ENCODE measurements at regions not wholly inside any gene's neighbourhood (a gene's known extent, or its start where the extent isn't known, plus 50 kb on each side); places are given as distances from the start of the nearest gene placed in this dataset.

DNA sequence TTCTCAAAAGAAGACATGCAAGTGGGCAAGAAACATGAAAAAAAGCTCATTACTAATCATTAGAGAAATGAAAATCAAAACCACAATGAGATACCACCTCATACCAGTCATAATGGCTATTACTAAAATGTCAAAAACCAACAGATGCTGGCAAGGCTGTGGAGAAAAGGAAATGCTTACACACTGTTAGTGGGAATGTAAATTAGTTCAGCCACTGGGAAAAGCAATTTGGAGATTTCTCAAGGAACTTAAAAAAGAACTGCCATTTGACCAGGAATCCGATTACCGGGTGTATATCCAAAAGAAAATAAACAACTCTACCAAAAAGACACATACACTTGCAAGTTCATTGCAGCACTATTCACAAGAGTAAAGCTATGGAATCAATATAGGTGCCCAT lies 595.4 kb upstream of the RIOK2 start:
- TF ChIP-seq, protein P1, sequence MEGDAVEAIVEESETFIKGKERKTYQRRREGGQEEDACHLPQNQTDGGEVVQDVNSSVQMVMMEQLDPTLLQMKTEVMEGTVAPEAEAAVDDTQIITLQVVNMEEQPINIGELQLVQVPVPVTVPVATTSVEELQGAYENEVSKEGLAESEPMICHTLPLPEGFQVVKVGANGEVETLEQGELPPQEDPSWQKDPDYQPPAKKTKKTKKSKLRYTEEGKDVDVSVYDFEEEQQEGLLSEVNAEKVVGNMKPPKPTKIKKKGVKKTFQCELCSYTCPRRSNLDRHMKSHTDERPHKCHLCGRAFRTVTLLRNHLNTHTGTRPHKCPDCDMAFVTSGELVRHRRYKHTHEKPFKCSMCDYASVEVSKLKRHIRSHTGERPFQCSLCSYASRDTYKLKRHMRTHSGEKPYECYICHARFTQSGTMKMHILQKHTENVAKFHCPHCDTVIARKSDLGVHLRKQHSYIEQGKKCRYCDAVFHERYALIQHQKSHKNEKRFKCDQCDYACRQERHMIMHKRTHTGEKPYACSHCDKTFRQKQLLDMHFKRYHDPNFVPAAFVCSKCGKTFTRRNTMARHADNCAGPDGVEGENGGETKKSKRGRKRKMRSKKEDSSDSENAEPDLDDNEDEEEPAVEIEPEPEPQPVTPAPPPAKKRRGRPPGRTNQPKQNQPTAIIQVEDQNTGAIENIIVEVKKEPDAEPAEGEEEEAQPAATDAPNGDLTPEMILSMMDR (IDR thresholded peaks at IDR 0.05; ENCODE audit: unreplicated experiment) = no peak
- no peak for DNase-seq (ENCODE audit: unreplicated experiment)
- no peaks in the 10 kb centered on the region for H3K36me3 Mint-ChIP-seq (ENCODE audit: insufficient read depth, unreplicated experiment)
- H3K9me3 Mint-ChIP-seq (ENCODE audit: unreplicated experiment) = peaks cover 15% of the 10 kb centered on the region
- intact Hi-C loops (cut with micrococcal nuclease) = no loop called here
- no TSS peak for BruUV-seq (replicated peaks)
- no peak overlapping the region for H3K4me3 Mint-ChIP-seq (ENCODE audit: unreplicated experiment)
- H3K27ac Mint-ChIP-seq (ENCODE audit: low read depth, unreplicated experiment) = no peak overlapping the region
- H3K4me1 Mint-ChIP-seq (ENCODE audit: insufficient read depth, unreplicated experiment) = no peaks in the 10 kb centered on the region
- no peaks in the 10 kb centered on the region for H3K27me3 Mint-ChIP-seq (ENCODE audit: insufficient read depth, unreplicated experiment)
- ChIA-PET POLR2A (no interaction called here), CTCF (interaction anchor here (1.0 kb wide), 1 partner anchor 11 kb away, joined by 3 read pairs; no protein-coding TSS in a partner anchor)

DNA sequence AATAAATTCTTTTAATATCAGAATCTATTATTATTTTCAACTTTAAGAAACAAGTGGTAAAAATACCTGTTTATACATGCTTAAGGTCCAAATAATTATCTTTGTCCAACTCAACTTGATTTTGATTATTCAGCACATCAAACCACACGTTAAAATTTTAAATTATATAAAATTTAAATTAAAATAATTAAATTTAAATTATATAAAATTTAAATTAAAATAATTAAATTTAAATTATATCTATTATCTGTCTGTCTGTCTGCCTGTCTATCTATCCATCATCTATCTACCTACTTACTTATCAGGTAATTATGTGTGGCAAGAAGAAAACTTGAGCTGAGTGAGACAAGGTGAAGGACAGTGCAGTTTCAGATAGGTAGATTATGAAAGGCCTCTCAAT lies 605.3 kb upstream of the RIOK2 start:
- ChIA-PET POLR2A (no interaction called here), CTCF (interaction anchor here (0.5 kb wide), 1 partner anchor 170 kb away, joined by 5 read pairs; no protein-coding TSS in a partner anchor)
- intact Hi-C loops (cut with micrococcal nuclease) = no loop called here

DNA sequence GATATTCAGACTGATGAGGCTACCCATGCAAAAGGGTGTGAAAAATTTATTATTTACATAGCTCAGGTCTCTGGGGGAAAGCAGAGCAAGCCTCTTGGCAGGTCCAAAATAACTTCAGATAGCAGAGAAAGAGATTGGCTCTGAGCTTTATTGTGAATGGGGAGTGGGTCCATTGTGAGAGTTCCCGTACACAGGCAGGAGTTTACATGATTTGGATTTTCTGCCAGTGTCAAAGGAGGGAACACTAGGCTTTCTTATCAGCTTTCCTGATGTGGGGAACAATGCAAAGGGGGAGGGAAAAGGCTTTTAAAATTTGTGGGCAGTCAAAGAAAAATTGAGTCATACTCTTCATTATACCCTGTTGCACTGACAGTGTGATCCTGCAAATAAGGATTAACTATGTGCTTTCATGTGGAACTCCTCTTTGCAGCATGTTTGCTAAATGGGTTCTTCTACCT lies 615.0 kb upstream of the RIOK2 start:
- TF ChIP-seq, protein P1 (IDR thresholded peaks at IDR 0.05; ENCODE audit: unreplicated experiment) = no peak
- Mint-ChIP-seq H3K36me3 (ENCODE audit: insufficient read depth, unreplicated experiment) (peaks cover 6% of the 10 kb centered on the region), H3K4me3 (ENCODE audit: unreplicated experiment) (no peak overlapping the region), H3K27me3 (ENCODE audit: insufficient read depth, unreplicated experiment) (no peaks in the 10 kb centered on the region), H3K27ac (ENCODE audit: low read depth, unreplicated experiment) (no peak overlapping the region), H3K9me3 (ENCODE audit: unreplicated experiment) (peaks cover 9% of the 10 kb centered on the region), H3K4me1 (ENCODE audit: insufficient read depth, unreplicated experiment) (no peaks in the 10 kb centered on the region)
- no peak for DNase-seq (ENCODE audit: unreplicated experiment)
- no TSS peak for BruUV-seq (replicated peaks)
- POLR2A ChIA-PET = no interaction called here
- CTCF ChIA-PET = no interaction called here
- intact Hi-C loops (cut with micrococcal nuclease) = no loop called here

More for the DNA sequence above, 605.3 kb upstream of the RIOK2 start:
- DNase-seq (ENCODE audit: unreplicated experiment) = no peak
- Mint-ChIP-seq H3K9me3 (ENCODE audit: unreplicated experiment) (peaks cover 7% of the 10 kb centered on the region), H3K36me3 (ENCODE audit: insufficient read depth, unreplicated experiment) (no peaks in the 10 kb centered on the region), H3K27ac (ENCODE audit: low read depth, unreplicated experiment) (no peak overlapping the region), H3K4me1 (ENCODE audit: insufficient read depth, unreplicated experiment) (no peaks in the 10 kb centered on the region), H3K4me3 (ENCODE audit: unreplicated experiment) (no peak overlapping the region), H3K27me3 (ENCODE audit: insufficient read depth, unreplicated experiment) (no peaks in the 10 kb centered on the region)
- BruUV-seq (replicated peaks) = no TSS peak
- TF ChIP-seq, protein P1 (IDR thresholded peaks at IDR 0.05; ENCODE audit: unreplicated experiment) = no peak

DNA sequence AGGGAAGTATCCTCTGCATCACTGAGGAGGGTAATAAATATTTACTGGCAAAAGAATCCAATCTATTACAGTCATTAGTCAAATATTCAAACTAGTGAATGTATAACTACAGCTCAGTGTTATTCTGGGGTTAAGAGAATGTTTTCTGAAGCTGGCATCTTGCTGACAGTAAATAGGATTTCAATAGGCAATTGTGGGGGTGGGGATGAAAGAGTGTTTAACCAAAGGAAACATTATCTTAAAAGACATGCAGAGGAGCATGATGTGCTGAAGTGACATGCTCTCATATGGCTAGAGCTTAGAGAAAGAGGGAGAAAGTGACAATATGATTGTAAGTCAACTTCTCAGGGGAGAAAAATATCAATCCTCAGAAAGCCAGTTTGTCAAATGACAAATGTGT lies 618.4 kb upstream of the RIOK2 start:
- no peaks in the 10 kb centered on the region for H3K27me3 Mint-ChIP-seq (ENCODE audit: insufficient read depth, unreplicated experiment)
- H3K36me3 Mint-ChIP-seq (ENCODE audit: insufficient read depth, unreplicated experiment) = peaks cover 6% of the 10 kb centered on the region
- DNase-seq (ENCODE audit: unreplicated experiment) = no peak
- POLR2A ChIA-PET = interaction anchor here (1.0 kb wide), 1 partner anchor 272 kb away, joined by 6 read pairs; no protein-coding TSS in a partner anchor
- TF ChIP-seq, protein P1 (IDR thresholded peaks at IDR 0.05; ENCODE audit: unreplicated experiment) = no peak
- CTCF ChIA-PET = no interaction called here
- no TSS peak for BruUV-seq (replicated peaks)
- H3K27ac Mint-ChIP-seq (ENCODE audit: low read depth, unreplicated experiment) = no peak overlapping the region
- no peak overlapping the region for H3K4me3 Mint-ChIP-seq (ENCODE audit: unreplicated experiment)
- no peaks in the 10 kb centered on the region for H3K4me1 Mint-ChIP-seq (ENCODE audit: insufficient read depth, unreplicated experiment)
- intact Hi-C loops (cut with micrococcal nuclease) = no loop called here
- H3K9me3 Mint-ChIP-seq (ENCODE audit: unreplicated experiment) = peaks cover 9% of the 10 kb centered on the region
